Adrenal gland (tissue), 5 donors: ENCODE measurements at regions not wholly inside any gene's neighbourhood (a gene's known extent, or its start where the extent isn't known, plus 50 kb on each side); places are given as distances from the start of the nearest gene placed in this dataset.

ENCODE experiments used
- POLR2A ChIP-seq, 2 donors: fragments of 450-650 bp; IDR thresholded peaks; one replicate each; pipeline ENCODE4 v1.6.1; 2017; ENCODE audit warnings: antibody characterized with exemption in 2 of 2, mild to moderate bottlenecking in 2 of 2, moderate library complexity in 1 of 2
- TF ChIP-seq, protein P1 (sequence below), 6 experiments: fragments of 450-650 bp in 4 of 6; fragments of 200-600 bp in 2 of 6; sonication (generic) in 1 of 6; IDR thresholded peaks; 1 replicate in 5 of 6; 2 replicates in 1 of 6; pipeline versions ENCODE4 v1.5.1 to v1.8.0; 2016 to 2021; ENCODE audit warnings: antibody characterized with exemption in 6 of 6, mild to moderate bottlenecking in 2 of 6, moderate library complexity in 1 of 6
- donor health status: DM: no; HTN: no; CAD: no.

GRCh38 chr10:94101894-94102293, 108.2 kb downstream of the PLCE1 start:
- TF ChIP-seq, protein P1, sequence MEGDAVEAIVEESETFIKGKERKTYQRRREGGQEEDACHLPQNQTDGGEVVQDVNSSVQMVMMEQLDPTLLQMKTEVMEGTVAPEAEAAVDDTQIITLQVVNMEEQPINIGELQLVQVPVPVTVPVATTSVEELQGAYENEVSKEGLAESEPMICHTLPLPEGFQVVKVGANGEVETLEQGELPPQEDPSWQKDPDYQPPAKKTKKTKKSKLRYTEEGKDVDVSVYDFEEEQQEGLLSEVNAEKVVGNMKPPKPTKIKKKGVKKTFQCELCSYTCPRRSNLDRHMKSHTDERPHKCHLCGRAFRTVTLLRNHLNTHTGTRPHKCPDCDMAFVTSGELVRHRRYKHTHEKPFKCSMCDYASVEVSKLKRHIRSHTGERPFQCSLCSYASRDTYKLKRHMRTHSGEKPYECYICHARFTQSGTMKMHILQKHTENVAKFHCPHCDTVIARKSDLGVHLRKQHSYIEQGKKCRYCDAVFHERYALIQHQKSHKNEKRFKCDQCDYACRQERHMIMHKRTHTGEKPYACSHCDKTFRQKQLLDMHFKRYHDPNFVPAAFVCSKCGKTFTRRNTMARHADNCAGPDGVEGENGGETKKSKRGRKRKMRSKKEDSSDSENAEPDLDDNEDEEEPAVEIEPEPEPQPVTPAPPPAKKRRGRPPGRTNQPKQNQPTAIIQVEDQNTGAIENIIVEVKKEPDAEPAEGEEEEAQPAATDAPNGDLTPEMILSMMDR (IDR thresholded peaks at IDR 0.05): no peak
- TF ChIP-seq POLR2A (IDR thresholded peaks at IDR 0.05): no peak
